ENCODE measurements at regions not wholly inside any gene's neighbourhood (a gene's known extent, or its start where the extent isn't known, plus 50 kb on each side); places are given as distances from the start of the nearest gene placed in this dataset.

- Histone ChIP-seq H3K9me3 (ENCODE audit: control insufficient read depth in 1 of 2, low read length in 2 of 2) (no peaks in the 10 kb centered on the region), H3K27ac (ENCODE audit: low read depth, low read length) (no peak overlapping the region), H3K27me3 (ENCODE audit: insufficient read depth, low read length) (no peaks in the 10 kb centered on the region), H3K4me3 (ENCODE audit: low read length in 2 of 2) (no peak overlapping the region), H3K36me3 (ENCODE audit: insufficient read depth, low read length) (no peaks in the 10 kb centered on the region), H3K4me1 (ENCODE audit: insufficient read depth, low read length) (no peaks in the 10 kb centered on the region)
- Mint-ChIP-seq H3K9me3 (peaks cover 0 to 11% (median 3%) of the 10 kb centered on the region in 8 donors), H3K27me3 (no peaks in the 10 kb centered on the region), H3K27ac (no peak overlapping the region), H3K4me1 (no peaks in the 10 kb centered on the region), H3K4me3 (no peak overlapping the region), H3K36me3 (no peaks in the 10 kb centered on the region)
- no peak for DNase-seq
- intact Hi-C loops (cut with micrococcal nuclease), result no loop called here
- ChIA-PET CTCF (ENCODE audit: partially characterized antibody) (no interaction called here), POLR2A (ENCODE audit: partially characterized antibody) (no interaction called here)
Measured at GRCh38 chr7:15802425-15802824, 115.9 kb upstream of the MEOX2 start.

- intact Hi-C loops (cut with micrococcal nuclease), result no loop called here
- POLR2A ChIA-PET (ENCODE audit: partially characterized antibody), result no interaction called here
- no peak overlapping the region for H3K4me3 Mint-ChIP-seq
- H3K36me3 ChIP-seq (ENCODE audit: insufficient read depth, low read length), result no peaks in the 10 kb centered on the region
- CTCF ChIA-PET (ENCODE audit: partially characterized antibody), result no interaction called here
- H3K36me3 Mint-ChIP-seq, result no peaks in the 10 kb centered on the region
- no peak overlapping the region for H3K27ac ChIP-seq (ENCODE audit: low read depth, low read length)
- no peaks in the 10 kb centered on the region for H3K4me1 ChIP-seq (ENCODE audit: insufficient read depth, low read length)
- H3K9me3 ChIP-seq (ENCODE audit: control insufficient read depth in 1 of 2, low read length in 2 of 2), result no peaks in the 10 kb centered on the region
- no peaks in the 10 kb centered on the region for H3K4me1 Mint-ChIP-seq
- H3K27me3 Mint-ChIP-seq, result no peaks in the 10 kb centered on the region
- no peaks in the 10 kb centered on the region for H3K27me3 ChIP-seq (ENCODE audit: insufficient read depth, low read length)
- peaks cover 0 to 6% (median 2%) of the 10 kb centered on the region in 8 donors for H3K9me3 Mint-ChIP-seq
- no peak overlapping the region for H3K27ac Mint-ChIP-seq
- H3K4me3 ChIP-seq (ENCODE audit: low read length in 2 of 2), result no peak overlapping the region
- no peak for DNase-seq
Measured at GRCh38 chr7:15801551-15801950, 115.1 kb upstream of the MEOX2 start.

- H3K36me3 Mint-ChIP-seq, result no peaks in the 10 kb centered on the region
- intact Hi-C loops (cut with micrococcal nuclease), result no loop called here
- CTCF ChIA-PET (ENCODE audit: partially characterized antibody), result no interaction called here
Measured at GRCh38 chr7:15801041-15801440, 114.6 kb upstream of the MEOX2 start.

GRCh38 chr7:15798081-15798480, 111.6 kb upstream of the MEOX2 start:
- Mint-ChIP-seq H3K9me3 (peaks cover 0 to 5% (median 2%) of the 10 kb centered on the region in 8 donors), H3K36me3 (no peaks in the 10 kb centered on the region), H3K27me3 (no peaks in the 10 kb centered on the region), H3K4me3 (no peak overlapping the region), H3K27ac (no peak overlapping the region), H3K4me1 (no peaks in the 10 kb centered on the region)
- no peaks in the 10 kb centered on the region for H3K9me3 ChIP-seq (ENCODE audit: control insufficient read depth in 1 of 2, low read length in 2 of 2)
- no peak overlapping the region for H3K4me3 ChIP-seq (ENCODE audit: low read length in 2 of 2)
- ChIA-PET POLR2A (ENCODE audit: partially characterized antibody) (no interaction called here), CTCF (ENCODE audit: partially characterized antibody) (no interaction called here)
- no peaks in the 10 kb centered on the region for H3K36me3 ChIP-seq (ENCODE audit: insufficient read depth, low read length)
- no peaks in the 10 kb centered on the region for H3K4me1 ChIP-seq (ENCODE audit: insufficient read depth, low read length)
- intact Hi-C loops (cut with micrococcal nuclease), result no loop called here
- no peak for DNase-seq
- no peaks in the 10 kb centered on the region for H3K27me3 ChIP-seq (ENCODE audit: insufficient read depth, low read length)
- H3K27ac ChIP-seq (ENCODE audit: low read depth, low read length), result no peak overlapping the region

More at GRCh38 chr7:15801041-15801440, 114.6 kb upstream of the MEOX2 start:
- H3K9me3 Mint-ChIP-seq, result peaks cover 0 to 6% (median 3%) of the 10 kb centered on the region in 8 donors
- H3K4me1 Mint-ChIP-seq, result no peaks in the 10 kb centered on the region
- no peaks in the 10 kb centered on the region for H3K9me3 ChIP-seq (ENCODE audit: control insufficient read depth in 1 of 2, low read length in 2 of 2)
- no peak overlapping the region for H3K4me3 Mint-ChIP-seq
- H3K4me3 ChIP-seq (ENCODE audit: low read length in 2 of 2), result no peak overlapping the region
- POLR2A ChIA-PET (ENCODE audit: partially characterized antibody), result no interaction called here
- no peaks in the 10 kb centered on the region for H3K36me3 ChIP-seq (ENCODE audit: insufficient read depth, low read length)
- H3K27me3 ChIP-seq (ENCODE audit: insufficient read depth, low read length), result no peaks in the 10 kb centered on the region
- H3K27me3 Mint-ChIP-seq, result no peaks in the 10 kb centered on the region
- H3K27ac Mint-ChIP-seq, result no peak overlapping the region
- no peaks in the 10 kb centered on the region for H3K4me1 ChIP-seq (ENCODE audit: insufficient read depth, low read length)
- no peak for DNase-seq
- H3K27ac ChIP-seq (ENCODE audit: low read depth, low read length), result no peak overlapping the region

GRCh38 chr7:15795393-15795792, 108.9 kb upstream of the MEOX2 start:
- H3K36me3 Mint-ChIP-seq, result no peaks in the 10 kb centered on the region
- H3K9me3 Mint-ChIP-seq, result peaks cover 0 to 5% (median 2%) of the 10 kb centered on the region in 8 donors
- CTCF ChIA-PET (ENCODE audit: partially characterized antibody), result no interaction called here
- H3K27me3 ChIP-seq (ENCODE audit: insufficient read depth, low read length), result no peaks in the 10 kb centered on the region
- no peak overlapping the region for H3K27ac ChIP-seq (ENCODE audit: low read depth, low read length)
- DNase-seq, result no peak
- no peak overlapping the region for H3K4me3 ChIP-seq (ENCODE audit: low read length in 2 of 2)
- H3K4me1 Mint-ChIP-seq, result no peaks in the 10 kb centered on the region
- no peaks in the 10 kb centered on the region for H3K36me3 ChIP-seq (ENCODE audit: insufficient read depth, low read length)
- H3K4me1 ChIP-seq (ENCODE audit: insufficient read depth, low read length), result no peaks in the 10 kb centered on the region
- no peak overlapping the region for H3K27ac Mint-ChIP-seq
- no peaks in the 10 kb centered on the region for H3K9me3 ChIP-seq (ENCODE audit: control insufficient read depth in 1 of 2, low read length in 2 of 2)
- intact Hi-C loops (cut with micrococcal nuclease), result no loop called here
- no peaks in the 10 kb centered on the region for H3K27me3 Mint-ChIP-seq
- no peak overlapping the region for H3K4me3 Mint-ChIP-seq
- POLR2A ChIA-PET (ENCODE audit: partially characterized antibody), result no interaction called here

GRCh38 chr7:15794801-15795200, 108.3 kb upstream of the MEOX2 start:
- no peak for DNase-seq
- Mint-ChIP-seq H3K27me3 (no peaks in the 10 kb centered on the region), H3K4me1 (no peaks in the 10 kb centered on the region), H3K27ac (peak overlapping the region in 1 of 7 donors; percentile 58), H3K4me3 (no peak overlapping the region), H3K9me3 (peaks cover 0 to 7% (median 3%) of the 10 kb centered on the region in 8 donors), H3K36me3 (no peaks in the 10 kb centered on the region)
- Histone ChIP-seq H3K27me3 (ENCODE audit: insufficient read depth, low read length) (no peaks in the 10 kb centered on the region), H3K4me1 (ENCODE audit: insufficient read depth, low read length) (no peaks in the 10 kb centered on the region), H3K27ac (ENCODE audit: low read depth, low read length) (no peak overlapping the region), H3K4me3 (ENCODE audit: low read length in 2 of 2) (no peak overlapping the region), H3K36me3 (ENCODE audit: insufficient read depth, low read length) (no peaks in the 10 kb centered on the region), H3K9me3 (ENCODE audit: control insufficient read depth in 1 of 2, low read length in 2 of 2) (no peaks in the 10 kb centered on the region)
- ChIA-PET CTCF (ENCODE audit: partially characterized antibody) (no interaction called here), POLR2A (ENCODE audit: partially characterized antibody) (no interaction called here)
- intact Hi-C loops (cut with micrococcal nuclease), result no loop called here

- POLR2A ChIA-PET (ENCODE audit: partially characterized antibody), result no interaction called here
- DNase-seq, result no peak
- no peaks in the 10 kb centered on the region for H3K36me3 ChIP-seq (ENCODE audit: insufficient read depth, low read length)
- Mint-ChIP-seq H3K4me1 (no peaks in the 10 kb centered on the region), H3K36me3 (no peaks in the 10 kb centered on the region), H3K27me3 (no peaks in the 10 kb centered on the region), H3K9me3 (peaks cover 0 to 12% (median 6%) of the 10 kb centered on the region in 8 donors), H3K27ac (no peak overlapping the region), H3K4me3 (no peak overlapping the region)
- intact Hi-C loops (cut with micrococcal nuclease), result no loop called here
- CTCF ChIA-PET (ENCODE audit: partially characterized antibody), result no interaction called here
- no peaks in the 10 kb centered on the region for H3K4me1 ChIP-seq (ENCODE audit: insufficient read depth, low read length)
- H3K9me3 ChIP-seq (ENCODE audit: control insufficient read depth in 1 of 2, low read length in 2 of 2), result peaks cover 0 to 6% of the 10 kb centered on the region in 2 donors
- no peak overlapping the region for H3K4me3 ChIP-seq (ENCODE audit: low read length in 2 of 2)
- H3K27me3 ChIP-seq (ENCODE audit: insufficient read depth, low read length), result no peaks in the 10 kb centered on the region
- no peak overlapping the region for H3K27ac ChIP-seq (ENCODE audit: low read depth, low read length)
Measured at GRCh38 chr7:15784694-15785030, 98.2 kb upstream of the MEOX2 start.

GRCh38 chr7:15783987-15784693, 97.7 kb upstream of the MEOX2 start:
- ChIA-PET POLR2A (ENCODE audit: partially characterized antibody) (no interaction called here), CTCF (ENCODE audit: partially characterized antibody) (interaction anchor here (0.7 kb wide), 2 partner anchors 279 to 449 kb away, joined by 3 to 4 read pairs; no protein-coding TSS in a partner anchor)
- Mint-ChIP-seq H3K27me3 (no peaks in the 10 kb centered on the region), H3K36me3 (no peaks in the 10 kb centered on the region), H3K4me3 (no peak overlapping the region), H3K27ac (no peak overlapping the region), H3K4me1 (no peaks in the 10 kb centered on the region), H3K9me3 (peaks cover 0 to 12% (median 6%) of the 10 kb centered on the region in 8 donors)
- H3K9me3 ChIP-seq (ENCODE audit: control insufficient read depth in 1 of 2, low read length in 2 of 2), result peaks cover 0 to 6% of the 10 kb centered on the region in 2 donors
- H3K4me3 ChIP-seq (ENCODE audit: low read length in 2 of 2), result no peak overlapping the region
- H3K4me1 ChIP-seq (ENCODE audit: insufficient read depth, low read length), result no peaks in the 10 kb centered on the region
- H3K36me3 ChIP-seq (ENCODE audit: insufficient read depth, low read length), result no peaks in the 10 kb centered on the region
- no peaks in the 10 kb centered on the region for H3K27me3 ChIP-seq (ENCODE audit: insufficient read depth, low read length)
- DNase-seq, result no peak
- H3K27ac ChIP-seq (ENCODE audit: low read depth, low read length), result no peak overlapping the region
- intact Hi-C loops (cut with micrococcal nuclease), result no loop called here

Measured in CD4-positive, alpha-beta memory T cell (primary cell).